ENCODE measurements at regions not wholly inside any gene's neighbourhood (a gene's known extent, or its start where the extent isn't known, plus 50 kb on each side); places are given as distances from the start of the nearest gene placed in this dataset.

DNA sequence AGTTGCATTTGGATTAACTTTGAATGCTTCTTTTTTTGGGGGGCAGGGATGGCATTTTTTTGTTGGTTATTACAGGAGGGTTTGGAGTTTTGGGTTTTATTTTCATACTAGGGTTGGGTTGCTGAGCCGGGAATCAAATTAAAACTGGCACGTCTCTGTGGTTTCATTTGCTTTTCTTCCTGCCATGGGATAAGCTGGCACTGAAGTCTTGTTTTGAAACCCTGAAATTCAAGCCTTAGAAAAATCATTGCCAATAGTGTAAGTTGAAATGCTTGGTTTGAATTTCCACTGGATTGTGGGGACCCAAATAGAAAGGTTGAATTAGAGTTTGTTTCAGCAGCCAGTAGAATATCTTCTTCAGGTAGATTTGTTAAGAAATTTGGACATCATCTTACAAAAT is 193.1 kb upstream of the DCBLD2 start:
- no peak for DNase-seq

GRCh38 chr3:99087277-99087676 is 185.8 kb upstream of the DCBLD2 start:
- DNase-seq, result no peak

GRCh38 chr3:99084826-99085225 is 183.3 kb upstream of the DCBLD2 start:
- DNase-seq, result no peak

- DNase-seq, result no peak
Observed at GRCh38 chr3:99084156-99084555, 182.7 kb upstream of the DCBLD2 start.

GRCh38 chr3:99071096-99071495 is 169.6 kb upstream of the DCBLD2 start:
- DNase-seq, result no peak

- DNase-seq, result no peak
Observed at GRCh38 chr3:99069973-99070372, 168.5 kb upstream of the DCBLD2 start.

DNA sequence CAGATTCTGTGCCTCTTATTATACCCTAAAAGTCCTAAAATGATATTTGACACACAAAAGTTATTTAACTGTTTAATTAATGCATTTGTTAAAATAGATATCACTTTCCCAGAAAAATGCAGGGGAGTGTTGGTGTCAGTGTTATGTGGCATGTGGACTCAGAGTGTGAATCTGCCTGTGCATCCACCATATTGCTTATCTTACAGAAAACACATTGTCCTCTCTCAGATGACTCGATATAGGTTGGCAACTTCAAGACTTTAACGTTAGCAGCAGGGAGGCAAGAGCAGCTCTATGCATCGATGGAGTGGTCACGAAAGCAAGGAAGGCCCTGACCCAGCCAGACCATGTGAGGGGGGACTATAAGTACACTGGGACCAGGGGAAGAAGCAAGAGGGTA is 165.4 kb upstream of the DCBLD2 start:
- DNase-seq, result no peak

- no peak for DNase-seq
Observed at GRCh38 chr3:99049164-99049563, 147.7 kb upstream of the DCBLD2 start.

GRCh38 chr3:99041747-99042146 is 140.3 kb upstream of the DCBLD2 start:
- DNase-seq, result no peak

DNA sequence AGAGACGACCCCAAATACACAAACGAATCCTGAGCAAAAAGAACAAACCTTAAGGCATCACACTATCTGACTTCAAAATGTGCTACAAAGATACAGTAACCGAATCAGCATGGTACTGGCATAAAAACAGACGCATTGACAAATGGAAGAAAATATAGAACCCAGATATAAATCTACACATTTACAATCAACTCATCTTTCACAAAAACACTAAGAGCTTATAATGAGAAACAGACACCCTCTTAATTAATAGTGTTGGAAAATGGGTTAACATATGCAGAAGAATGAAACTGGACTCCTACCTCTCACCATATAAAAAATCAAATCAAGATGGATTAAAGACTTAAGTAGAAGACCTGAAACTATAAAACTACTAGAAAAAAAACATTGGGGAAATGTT is 130.3 kb upstream of the DCBLD2 start:
- no peak for DNase-seq

DNA sequence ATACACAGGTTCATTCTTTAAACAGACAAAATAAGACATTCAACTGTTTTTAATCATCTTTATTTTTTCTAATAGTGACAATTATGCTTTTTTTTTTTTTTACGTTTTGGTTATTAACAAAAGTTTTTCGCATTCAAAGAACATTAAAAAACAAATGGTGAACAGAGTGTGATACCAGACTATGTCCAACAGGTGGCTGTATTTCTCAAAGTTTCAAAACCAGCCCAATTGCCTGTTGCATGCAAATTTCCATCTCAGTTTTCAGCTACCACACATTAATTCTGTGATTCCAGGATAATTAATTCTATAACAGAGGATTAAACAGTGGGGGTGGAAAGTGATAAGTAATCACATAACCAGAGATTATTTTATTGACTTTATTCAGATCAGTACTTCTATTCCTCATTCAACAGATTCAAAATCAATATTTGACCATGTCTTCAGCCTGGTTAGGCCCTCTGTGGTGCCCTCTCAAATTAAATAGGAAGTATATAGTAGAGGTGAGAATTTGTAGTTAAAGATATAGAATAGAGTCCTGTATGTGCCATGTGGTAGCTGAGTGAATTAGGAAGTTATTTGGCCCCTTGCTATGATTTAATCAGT is 122.2 kb upstream of the DCBLD2 start:
- DNase-seq, result peak in 1 of 2 experiments; percentile 59

DNA sequence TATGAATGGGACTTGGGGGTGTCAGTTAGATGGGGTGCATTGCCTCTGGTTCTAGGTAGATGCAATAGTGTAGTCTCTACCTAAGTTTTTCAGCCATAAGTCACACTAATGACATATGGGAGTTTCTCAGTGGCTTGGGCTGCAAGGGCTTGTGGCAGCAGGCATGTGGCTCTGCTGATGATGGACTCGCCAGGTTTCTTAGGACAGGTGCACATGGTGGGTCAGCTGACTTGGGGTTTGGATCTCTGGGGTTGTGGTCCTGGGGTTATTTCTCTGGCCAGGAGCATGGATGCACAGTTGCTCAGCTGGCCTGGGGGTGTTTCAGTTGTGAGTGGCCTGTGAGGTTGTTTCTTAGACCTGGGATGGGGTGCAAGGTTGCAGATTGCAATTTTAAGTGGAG is 120.0 kb upstream of the DCBLD2 start:
- DNase-seq, result no peak

- no peak for DNase-seq
Observed at GRCh38 chr3:99016452-99016851, 115.0 kb upstream of the DCBLD2 start.

- DNase-seq, result no peak
Observed at GRCh38 chr3:99013777-99014315, 112.4 kb upstream of the DCBLD2 start.

- DNase-seq, result no peak
Observed at GRCh38 chr3:99013077-99013476, 111.6 kb upstream of the DCBLD2 start.

DNA sequence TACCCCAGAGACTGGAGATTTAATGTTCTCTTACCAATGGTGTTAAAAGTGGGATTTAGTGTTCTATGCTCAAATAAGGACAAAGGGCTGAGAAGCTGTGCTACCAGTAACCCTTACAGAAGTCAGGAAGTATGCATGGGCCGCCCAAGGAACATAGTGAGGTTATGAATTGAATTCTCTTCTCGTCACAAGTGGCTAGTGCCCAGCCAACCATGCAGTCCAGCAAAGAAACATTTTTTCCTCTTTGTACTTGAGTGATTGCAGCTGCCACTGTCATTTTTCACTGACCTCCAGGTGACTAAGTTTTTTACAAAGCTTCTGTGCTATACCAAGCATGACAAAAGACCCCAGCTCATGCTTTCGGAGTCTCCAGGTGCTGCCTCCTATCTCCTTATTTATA is 110.6 kb upstream of the DCBLD2 start:
- no peak for DNase-seq

DNA sequence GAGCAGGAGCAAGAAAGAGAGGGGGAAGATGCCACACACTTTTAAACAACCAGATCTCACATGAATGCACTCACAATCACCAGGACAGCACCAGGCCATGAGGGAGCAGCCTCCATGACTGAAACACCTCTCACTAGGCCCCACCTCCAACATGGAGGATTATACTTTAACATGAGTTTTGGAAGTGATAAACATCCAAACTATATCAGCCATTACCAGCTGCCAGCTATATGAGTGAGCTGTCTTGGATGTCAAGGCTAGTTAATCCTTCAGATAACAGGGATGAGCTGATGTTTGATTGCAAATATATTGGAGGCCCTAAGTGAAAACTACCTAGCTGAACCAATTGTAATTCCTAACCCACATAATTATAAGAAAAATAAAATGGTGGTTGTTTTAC is 108.4 kb upstream of the DCBLD2 start:
- no peak for DNase-seq

- no peak for DNase-seq
Observed at GRCh38 chr3:99006686-99007085, 105.2 kb upstream of the DCBLD2 start.

GRCh38 chr3:98999675-99000074 is 98.2 kb upstream of the DCBLD2 start:
- DNase-seq, result no peak

GRCh38 chr3:98994128-98994762 is 92.8 kb upstream of the DCBLD2 start:
- peak in 1 of 2 experiments; percentile 51 for DNase-seq

DNA sequence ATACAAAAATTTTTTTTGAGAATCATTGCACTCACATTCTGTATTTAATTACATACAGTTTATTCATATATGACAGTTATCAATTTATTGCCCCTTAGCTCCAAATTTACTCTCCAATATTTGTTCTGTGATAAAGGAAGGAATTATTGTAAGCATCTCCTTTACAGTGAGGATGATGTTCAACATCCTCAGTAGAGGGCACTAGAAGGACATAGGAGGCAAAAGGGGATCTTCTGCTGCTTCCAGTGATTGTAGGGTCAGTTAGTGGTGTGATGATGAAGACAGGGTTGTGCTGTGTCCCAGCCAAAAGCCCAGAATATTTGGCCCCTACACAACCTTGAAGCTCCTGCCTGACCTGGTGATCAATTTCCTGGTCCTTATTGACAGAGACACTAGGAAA is 89.9 kb upstream of the DCBLD2 start:
- no peak for DNase-seq

DNA sequence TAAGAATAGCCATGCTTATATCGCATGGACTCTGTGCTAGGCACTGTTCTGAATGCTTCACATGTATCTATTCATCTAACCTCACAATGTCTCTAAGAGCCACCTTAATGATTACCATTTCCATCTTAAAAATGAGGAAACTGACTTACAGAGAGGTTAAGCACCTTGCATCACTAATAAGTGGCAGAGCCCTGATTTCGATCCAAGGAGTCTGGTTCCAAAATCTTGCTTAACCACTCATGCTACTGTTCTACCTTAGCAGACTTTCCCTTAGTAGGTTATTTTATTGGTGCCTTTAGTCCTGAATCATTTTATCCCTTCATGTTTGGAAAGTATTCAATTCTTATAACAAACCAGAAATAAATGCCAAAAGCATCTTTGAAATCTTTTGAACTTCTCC is 89.2 kb upstream of the DCBLD2 start:
- DNase-seq, result no peak

DNA sequence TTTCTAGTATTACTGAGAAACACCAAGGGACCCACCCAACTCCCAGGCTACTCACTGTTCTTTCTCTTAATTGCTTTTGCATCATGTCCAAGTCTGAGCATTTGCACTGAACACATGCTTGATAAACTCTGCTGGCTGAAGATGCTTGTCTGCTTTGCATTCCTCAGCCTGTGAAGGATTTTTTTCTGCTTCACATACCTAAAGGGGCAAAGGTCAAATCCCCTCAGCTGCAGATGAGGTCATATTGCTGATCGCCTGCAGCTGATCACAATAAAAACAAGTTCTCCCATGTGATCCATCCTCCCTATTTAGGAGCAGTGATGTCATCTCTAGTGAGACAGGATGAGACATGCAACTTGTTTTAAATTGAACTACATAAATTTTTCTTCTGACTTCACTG is 84.6 kb upstream of the DCBLD2 start:
- DNase-seq, result no peak

DNA sequence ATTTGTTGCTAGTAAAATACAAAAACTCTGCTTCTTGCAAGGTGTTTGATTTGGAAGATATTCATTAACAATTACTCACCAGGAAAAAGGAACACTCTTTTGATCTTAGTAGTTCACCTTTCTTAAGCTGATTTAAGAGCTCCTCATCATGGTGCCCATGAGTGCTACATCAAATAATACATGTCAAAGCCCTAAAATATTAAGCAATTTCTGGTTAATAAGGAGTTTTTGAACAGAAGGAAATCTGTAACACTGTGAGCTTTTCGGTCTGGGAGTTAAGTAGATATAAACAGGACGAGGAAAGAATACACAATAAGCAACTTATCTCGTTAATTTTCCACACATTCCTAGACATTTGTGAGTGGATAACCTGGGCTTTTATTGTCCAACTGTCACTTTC is 83.9 kb upstream of the DCBLD2 start:
- DNase-seq, result no peak

DNA sequence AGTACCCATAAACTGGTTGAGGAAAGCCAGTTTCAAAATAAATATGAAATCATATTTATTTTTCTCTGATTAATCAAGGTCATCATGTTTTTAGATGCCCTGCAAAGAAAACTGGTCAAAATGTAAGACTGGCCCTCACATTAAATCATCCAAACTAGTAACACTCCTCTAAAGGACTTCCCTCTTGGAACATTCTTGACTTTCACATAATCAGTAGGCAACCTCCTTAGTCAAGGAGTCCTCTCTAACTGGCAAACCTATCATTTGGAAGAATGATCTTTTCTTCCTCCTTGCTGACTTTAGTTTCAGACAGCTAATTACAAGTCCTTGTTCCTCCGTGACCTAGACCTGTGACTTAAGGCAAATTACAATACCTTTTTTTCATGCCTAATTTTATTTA is 82.5 kb upstream of the DCBLD2 start:
- DNase-seq, result no peak

Measured in NCI-H526 (cell line).